ENCODE measurements at regions not wholly inside any gene's neighbourhood (a gene's known extent, or its start where the extent isn't known, plus 50 kb on each side); places are given as distances from the start of the nearest gene placed in this dataset.
A peak's percentile ranks its signal among the peaks of the same experiment; 100 is the strongest.

- Histone ChIP-seq H3K27ac (ENCODE audit: low read length) (no peak overlapping the region), H3F3A (ENCODE audit: low read length, unreplicated experiment) (no peaks in the 10 kb centered on the region), H3K9ac (ENCODE audit: low read length) (no peak overlapping the region), H3K36me3 (ENCODE audit: low read depth, low read length) (no peaks in the 10 kb centered on the region), H3K9me3 (ENCODE audit: low read length) (no peaks in the 10 kb centered on the region; the same call in 1 of the 2 replicates), H3K9me2 (replicated peaks; ENCODE audit: low read length) (no peaks in the 10 kb centered on the region), H2AFZ (ENCODE audit: low read length) (no peak overlapping the region), H3K27me3 (ENCODE audit: low read length) (0 out of 2 replicates have a peak, but pooled peaks cover 2% of the 10 kb centered on the region), H3K79me2 (ENCODE audit: low read length) (no peaks in the 10 kb centered on the region), H3K4me3 (ENCODE audit: low read length) (no peak overlapping the region), H3K4me2 (ENCODE audit: low read length) (no peak overlapping the region), H3K4me1 (ENCODE audit: insufficient read depth, low read length) (no peaks in the 10 kb centered on the region), H4K20me1 (ENCODE audit: low read length) (no peaks in the 10 kb centered on the region)
- intact Hi-C loops (cut with micrococcal nuclease) = no loop called here
- TF ChIP-seq CTCF (conservative IDR thresholded peaks at IDR 0.05; ENCODE audit: low read depth, low read length) (no peak), EZH2phosphoT487 (IDR thresholded peaks at IDR 0.05; ENCODE audit: borderline replicate concordance, low read length) (no peak), EZH2 (IDR thresholded peaks at IDR 0.05; ENCODE audit: low read length, unreplicated experiment) (no peak)
- CTCF ChIA-PET = no interaction called here
- POLR2A ChIA-PET (ENCODE audit: unreplicated experiment) = no interaction called here
- BruUV-seq (replicated peaks) = no TSS peak
- DNase-seq (no peak), ATAC-seq (no peak)
Observed at GRCh38 chr3:117863146-117863545, 1153.6 kb downstream of the TUSC7 start.

GRCh38 chr3:117865338-117865737 lies 1155.8 kb downstream of the TUSC7 start:
- ChIA-PET CTCF (no interaction called here), POLR2A (ENCODE audit: unreplicated experiment) (no interaction called here)
- no peak overlapping the region for H3K4me3 ChIP-seq (ENCODE audit: low read length)
- no peaks in the 10 kb centered on the region for H3K4me1 ChIP-seq (ENCODE audit: insufficient read depth, low read length)
- DNase-seq = peak; percentile 8
- no TSS peak for BruUV-seq (replicated peaks)
- TF ChIP-seq EZH2 (IDR thresholded peaks at IDR 0.05; ENCODE audit: low read length, unreplicated experiment) = no peak
- TF ChIP-seq CTCF (conservative IDR thresholded peaks at IDR 0.05; ENCODE audit: low read depth, low read length) = no peak
- no peak for TF ChIP-seq EZH2phosphoT487 (IDR thresholded peaks at IDR 0.05; ENCODE audit: borderline replicate concordance, low read length)
- H3K4me2 ChIP-seq (ENCODE audit: low read length) = no peak overlapping the region
- no peaks in the 10 kb centered on the region for H3K9me2 ChIP-seq (replicated peaks; ENCODE audit: low read length)
- H3K9ac ChIP-seq (ENCODE audit: low read length) = no peak overlapping the region
- no peaks in the 10 kb centered on the region for H4K20me1 ChIP-seq (ENCODE audit: low read length)
- peaks cover 5% of the 10 kb centered on the region for H3K9me3 ChIP-seq (ENCODE audit: low read length)
- intact Hi-C loops (cut with micrococcal nuclease) = no loop called here
- no peaks in the 10 kb centered on the region for H3K36me3 ChIP-seq (ENCODE audit: low read depth, low read length)
- H2AFZ ChIP-seq (ENCODE audit: low read length) = no peak overlapping the region
- no peak for ATAC-seq
- no peaks in the 10 kb centered on the region for H3F3A ChIP-seq (ENCODE audit: low read length, unreplicated experiment)
- no peak overlapping the region for H3K27ac ChIP-seq (ENCODE audit: low read length)
- no peaks in the 10 kb centered on the region for H3K79me2 ChIP-seq (ENCODE audit: low read length)
- no peaks in the 10 kb centered on the region for H3K27me3 ChIP-seq (ENCODE audit: low read length)

- Histone ChIP-seq H3K27me3 (ENCODE audit: low read length) (no peaks in the 10 kb centered on the region), H4K20me1 (ENCODE audit: low read length) (no peaks in the 10 kb centered on the region), H3K27ac (ENCODE audit: low read length) (no peak overlapping the region), H3K9me3 (ENCODE audit: low read length) (peaks cover 12% of the 10 kb centered on the region), H3K4me1 (ENCODE audit: insufficient read depth, low read length) (no peaks in the 10 kb centered on the region), H3K9ac (ENCODE audit: low read length) (no peak overlapping the region), H3K4me2 (ENCODE audit: low read length) (no peak overlapping the region), H3K4me3 (ENCODE audit: low read length) (no peak overlapping the region), H3F3A (ENCODE audit: low read length, unreplicated experiment) (no peaks in the 10 kb centered on the region), H2AFZ (ENCODE audit: low read length) (no peak overlapping the region), H3K36me3 (ENCODE audit: low read depth, low read length) (no peaks in the 10 kb centered on the region), H3K79me2 (ENCODE audit: low read length) (no peaks in the 10 kb centered on the region), H3K9me2 (replicated peaks; ENCODE audit: low read length) (no peaks in the 10 kb centered on the region)
- BruUV-seq (replicated peaks) = no TSS peak
- CTCF ChIA-PET = no interaction called here
- intact Hi-C loops (cut with micrococcal nuclease) = no loop called here
- TF ChIP-seq EZH2phosphoT487 (IDR thresholded peaks at IDR 0.05; ENCODE audit: borderline replicate concordance, low read length) (no peak), CTCF (conservative IDR thresholded peaks at IDR 0.05; ENCODE audit: low read depth, low read length) (no peak), EZH2 (IDR thresholded peaks at IDR 0.05; ENCODE audit: low read length, unreplicated experiment) (no peak)
- POLR2A ChIA-PET (ENCODE audit: unreplicated experiment) = no interaction called here
- DNase-seq (peak; percentile 16), ATAC-seq (no peak)
Observed at GRCh38 chr3:117868766-117869165, 1159.2 kb downstream of the TUSC7 start.

All from PC-3 (cell line).